ENCODE measurements at regions not wholly inside any gene's neighbourhood (a gene's known extent, or its start where the extent isn't known, plus 50 kb on each side); places are given as distances from the start of the nearest gene placed in this dataset.

- TF ChIP-seq POLR2A (IDR thresholded peaks at IDR 0.05; ENCODE audit: control extremely low read depth in 1 of 2, low read depth in 2 of 2, low read length in 2 of 2) (no peak), CTCF (IDR thresholded peaks at IDR 0.05; ENCODE audit: control extremely low read depth in 1 of 3, insufficient read depth in 1 of 3, low read depth in 1 of 3, low read length in 3 of 3) (no peak), RNF2 (IDR thresholded peaks at IDR 0.05; ENCODE audit: borderline replicate concordance, low read depth, low read length, missing control alignments, poor library complexity, severe bottlenecking) (no peak), EP300 (IDR thresholded peaks at IDR 0.05; ENCODE audit: borderline replicate concordance in 1 of 2, low read depth in 2 of 2, low read length in 2 of 2) (no peak), MAFK (IDR thresholded peaks at IDR 0.05; ENCODE audit: low read depth, low read length) (no peak), EZH2 (IDR thresholded peaks at IDR 0.05; ENCODE audit: low read depth, low read length, severe bottlenecking) (no peak), TCF12 (IDR thresholded peaks at IDR 0.05; ENCODE audit: low read depth, low read length) (no peak)
Observed at GRCh38 chr7:53541475-53541874, 506.0 kb downstream of the POM121L12 start.

Data from H1 (cell line).